A673 (cell line): ENCODE measurements at regions not wholly inside any gene's neighbourhood (a gene's known extent, or its start where the extent isn't known, plus 50 kb on each side); places are given as distances from the start of the nearest gene placed in this dataset.

Experiments used
- BruUV-seq: library from RNA; stranded (reverse); fragments of 400-500 nt; replicated peaks from 2 replicates; lab custom pipeline; 2021; lab: Mats Ljungman, UMichigan
- CTCF ChIA-PET: fragments of 300-600 bp; sonication (Branson Sonifier 250); formaldehyde crosslinking; loops from one replicate; lab custom pipeline; 2022; ENCODE audit warnings: antibody characterized with exemption; lab: Charles Lee
- POLR2A ChIA-PET: fragments of 300-600 bp; sonication (Branson Sonifier 250); formaldehyde crosslinking; loops from one replicate; lab custom pipeline; 2022; ENCODE audit warnings: antibody characterized with exemption; ENCODE audit not compliant: low non-redundant PET; lab: Charles Lee
- DNase-seq: peaks from one replicate; pipeline ENCODE4 v3.0.0-alpha.2; 2015; ENCODE audit warnings: low spot score
- H3K27ac ChIP-seq: fragments of 200-600 bp; sonication (generic); 2 replicates; pipeline ENCODE4 v1.5.1; 2016; ENCODE audit warnings: mixed run types, low read depth, mild to moderate bottlenecking, mixed read lengths, antibody characterized with exemption, low read length; ENCODE audit not compliant: poor library complexity, severe bottlenecking
- H3K27me3 ChIP-seq: fragments of 200-600 bp; sonication (generic); replicated peaks from 2 replicates; pipeline ENCODE4 v1.6.1; 2017; ENCODE audit warnings: mixed run types, low read depth, mild to moderate bottlenecking, mixed read lengths, antibody characterized with exemption, low read length; ENCODE audit not compliant: insufficient read depth, poor library complexity
- H3K36me3 ChIP-seq: fragments of 200-600 bp; sonication (generic); 2 replicates; pipeline ENCODE4 v1.6.1; 2016; ENCODE audit warnings: mixed run types, mild to moderate bottlenecking, mixed read lengths, antibody characterized with exemption, low read length; ENCODE audit not compliant: insufficient read depth, poor library complexity, severe bottlenecking
- H3K4me1 ChIP-seq: fragments of 200-600 bp; sonication (generic); 2 replicates; pipeline ENCODE4 v1.6.1; 2017; ENCODE audit warnings: mixed run types, mild to moderate bottlenecking, mixed read lengths, antibody characterized with exemption, low read length; ENCODE audit not compliant: insufficient read depth, poor library complexity, severe bottlenecking
- H3K4me3 ChIP-seq: fragments of 200-600 bp; sonication (generic); 2 replicates; pipeline ENCODE4 v1.5.1; 2016; ENCODE audit warnings: low read depth, mixed run types, mild to moderate bottlenecking, mixed read lengths, low read length; ENCODE audit not compliant: poor library complexity, severe bottlenecking
- H3K9me3 ChIP-seq: fragments of 200-600 bp; sonication (generic); 2 replicates; pipeline ENCODE4 v1.6.1; 2016; ENCODE audit warnings: mixed run types, low read depth, mild to moderate bottlenecking, mixed read lengths, antibody characterized with exemption, low read length; ENCODE audit not compliant: poor library complexity, severe bottlenecking
- CTCF ChIP-seq: fragments of 300-800, 200-600 bp; sonication (generic); conservative IDR thresholded peaks from 2 replicates; pipeline ENCODE4 v1.5.1; 2017; ENCODE audit warnings: low read depth, mild to moderate bottlenecking, antibody characterized with exemption, low read length, moderate library complexity, mixed read lengths
- EZH2 ChIP-seq: fragments of 200-600 bp; sonication (generic); IDR thresholded peaks from 2 replicates; pipeline ENCODE4 v1.6.1; 2017; ENCODE audit warnings: borderline replicate concordance, low read depth, mild to moderate bottlenecking, mixed read lengths, antibody characterized with exemption, low read length; ENCODE audit not compliant: poor library complexity, severe bottlenecking
- intact Hi-C: fragments of 100-400 bp; cut with micrococcal nuclease; formaldehyde crosslinking; loops from one replicate; pipeline ENCODE4 v1.10.0; 2022; ENCODE audit not compliant: unreplicated experiment

GRCh38 chr4:124414276-124415040 is 298.1 kb downstream of the ANKRD50 start:
- POLR2A ChIA-PET, result no interaction called here
- intact Hi-C loops, result no loop called here
- no peak overlapping the region for H3K27ac ChIP-seq

GRCh38 chr4:124415146-124415545 is 297.4 kb downstream of the ANKRD50 start:
- peaks cover 3% of the 10 kb centered on the region for H3K4me1 ChIP-seq
- intact Hi-C loops, result no loop called here
- H3K4me3 ChIP-seq, result no peak overlapping the region
- no peak for DNase-seq
- H3K36me3 ChIP-seq, result no peaks in the 10 kb centered on the region
- BruUV-seq, result no TSS peak
- H3K9me3 ChIP-seq, result no peaks in the 10 kb centered on the region
- ChIA-PET CTCF (no interaction called here), POLR2A (no interaction called here)
- H3K27me3 ChIP-seq, result no peaks in the 10 kb centered on the region
- H3K27ac ChIP-seq, result no peak overlapping the region
- TF ChIP-seq CTCF (no peak), EZH2 (no peak)

More at GRCh38 chr4:124414276-124415040, 298.1 kb downstream of the ANKRD50 start:
- no peak for DNase-seq
- CTCF ChIA-PET, result no interaction called here
- no peak overlapping the region for H3K4me3 ChIP-seq
- no peaks in the 10 kb centered on the region for H3K36me3 ChIP-seq
- H3K9me3 ChIP-seq, result no peaks in the 10 kb centered on the region
- peaks cover 3% of the 10 kb centered on the region for H3K4me1 ChIP-seq
- no TSS peak for BruUV-seq
- no peaks in the 10 kb centered on the region for H3K27me3 ChIP-seq
- TF ChIP-seq EZH2 (no peak), CTCF (no peak)

- POLR2A ChIA-PET, result no interaction called here
- Histone ChIP-seq H3K27ac (no peak overlapping the region), H3K27me3 (no peaks in the 10 kb centered on the region), H3K4me3 (no peak overlapping the region), H3K9me3 (no peaks in the 10 kb centered on the region), H3K36me3 (no peaks in the 10 kb centered on the region), H3K4me1 (peaks cover 3% of the 10 kb centered on the region)
- no TSS peak for BruUV-seq
- CTCF ChIA-PET, result no interaction called here
- DNase-seq, result no peak
- no peak for TF ChIP-seq EZH2
- no peak for TF ChIP-seq CTCF
- intact Hi-C loops, result no loop called here
Observed at GRCh38 chr4:124417371-124417770, 295.2 kb downstream of the ANKRD50 start.
